C4-2B (cell line): ENCODE measurements at regions not wholly inside any gene's neighbourhood (a gene's known extent, or its start where the extent isn't known, plus 50 kb on each side); places are given as distances from the start of the nearest gene placed in this dataset.
"Not testable (repeated sequence)": the region's sequence is repeated elsewhere in the genome, so short reads cannot be mapped to it uniquely, and the experiment has no call there.

Experiments
- CTCF ChIP-seq: fragments of 450-650 bp; conservative IDR thresholded peaks from 2 replicates; pipeline ENCODE4 v1.5.1; 2017; ENCODE audit warnings: mild to moderate bottlenecking
- ZFX ChIP-seq: fragments of 450-650 bp; IDR thresholded peaks from 2 replicates; pipeline ENCODE4 v1.6.1; 2017

- TF ChIP-seq ZFX, CTCF: not testable (repeated sequence)
Measured at GRCh38 chr10:117838500-117839498, 207.9 kb downstream of the RAB11FIP2 start.
